ENCODE measurements at regions not wholly inside any gene's neighbourhood (a gene's known extent, or its start where the extent isn't known, plus 50 kb on each side); places are given as distances from the start of the nearest gene placed in this dataset.
"Not testable (repeated sequence)": the region's sequence is repeated elsewhere in the genome, so short reads cannot be mapped to it uniquely, and the experiment has no call there.

- intact Hi-C loops (cut with micrococcal nuclease), result no loop called here
Observed at GRCh38 chr14:27725482-27725881, 1041.1 kb upstream of the FOXG1 start.

GRCh38 chr14:27727251-27727770, 1039.3 kb upstream of the FOXG1 start:
- intact Hi-C loops (cut with micrococcal nuclease), result no loop called here

DNA sequence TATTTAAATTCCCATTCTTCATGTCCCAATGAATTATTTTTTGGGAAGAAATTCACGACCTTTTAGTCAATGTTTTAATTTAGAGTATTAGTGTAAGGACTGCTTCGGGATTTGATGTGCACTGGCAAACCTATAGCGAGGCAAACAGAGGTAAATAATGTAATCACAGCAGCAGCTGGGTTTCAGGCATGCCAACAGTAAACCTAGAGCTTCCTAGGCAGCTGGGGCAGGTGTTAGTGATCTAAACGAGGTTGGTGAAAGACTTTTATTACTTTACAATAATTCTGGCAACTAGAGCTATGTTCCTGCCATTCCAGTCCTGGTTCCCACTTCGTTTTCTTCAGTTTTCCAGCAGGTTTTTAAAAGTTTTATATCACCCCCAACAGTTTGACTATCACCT, 1036.4 kb upstream of the FOXG1 start:
- intact Hi-C loops (cut with micrococcal nuclease), result no loop called here

- intact Hi-C loops (cut with micrococcal nuclease), result no loop called here
Observed at GRCh38 chr14:27739657-27740156, 1026.9 kb upstream of the FOXG1 start.

DNA sequence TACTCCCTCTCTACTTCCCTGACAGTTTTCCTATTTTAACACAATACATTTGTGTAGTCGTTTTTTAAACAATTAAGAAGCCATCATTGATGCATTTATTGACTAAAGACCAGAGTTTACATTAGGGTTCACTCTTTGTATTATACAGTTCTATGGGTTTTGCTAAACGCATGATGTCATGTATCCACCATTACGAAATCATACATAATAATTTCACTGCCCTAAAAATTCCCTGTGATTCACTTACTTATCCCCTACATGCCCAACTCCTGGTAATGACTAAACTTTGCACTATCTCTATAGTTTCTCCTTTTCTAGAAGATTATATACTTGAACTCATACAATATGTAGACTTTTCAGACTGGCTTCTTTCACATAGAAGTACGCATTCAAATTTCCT, 1016.5 kb upstream of the FOXG1 start:
- intact Hi-C loops (cut with micrococcal nuclease), result no loop called here

- intact Hi-C loops (cut with micrococcal nuclease), result not testable (repeated sequence)
Observed at GRCh38 chr14:27757642-27758041, 1008.9 kb upstream of the FOXG1 start.

DNA sequence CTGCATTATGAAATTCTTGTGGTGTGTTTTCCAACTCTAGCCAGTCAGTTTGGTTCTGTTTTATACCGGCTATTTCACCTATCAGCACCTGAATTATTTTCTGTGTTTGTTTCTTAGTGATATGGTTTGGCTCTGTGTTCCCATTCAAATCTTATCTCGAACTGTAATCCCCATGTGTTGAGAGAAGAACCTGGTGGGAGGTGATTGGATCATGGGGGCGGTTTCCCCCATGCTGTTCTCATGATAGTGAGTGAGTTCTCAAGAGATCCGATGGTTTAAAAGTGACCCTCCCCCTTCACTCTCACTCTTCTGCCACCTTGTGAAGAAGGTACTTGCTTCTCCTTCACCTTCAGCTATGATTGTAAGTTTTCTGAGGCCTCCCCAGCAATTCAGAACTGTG, 1006.2 kb upstream of the FOXG1 start:
- intact Hi-C loops (cut with micrococcal nuclease), result not testable (repeated sequence)

GRCh38 chr14:27799066-27800028, 967.2 kb upstream of the FOXG1 start:
- intact Hi-C loops (cut with micrococcal nuclease), result not testable (repeated sequence)

DNA sequence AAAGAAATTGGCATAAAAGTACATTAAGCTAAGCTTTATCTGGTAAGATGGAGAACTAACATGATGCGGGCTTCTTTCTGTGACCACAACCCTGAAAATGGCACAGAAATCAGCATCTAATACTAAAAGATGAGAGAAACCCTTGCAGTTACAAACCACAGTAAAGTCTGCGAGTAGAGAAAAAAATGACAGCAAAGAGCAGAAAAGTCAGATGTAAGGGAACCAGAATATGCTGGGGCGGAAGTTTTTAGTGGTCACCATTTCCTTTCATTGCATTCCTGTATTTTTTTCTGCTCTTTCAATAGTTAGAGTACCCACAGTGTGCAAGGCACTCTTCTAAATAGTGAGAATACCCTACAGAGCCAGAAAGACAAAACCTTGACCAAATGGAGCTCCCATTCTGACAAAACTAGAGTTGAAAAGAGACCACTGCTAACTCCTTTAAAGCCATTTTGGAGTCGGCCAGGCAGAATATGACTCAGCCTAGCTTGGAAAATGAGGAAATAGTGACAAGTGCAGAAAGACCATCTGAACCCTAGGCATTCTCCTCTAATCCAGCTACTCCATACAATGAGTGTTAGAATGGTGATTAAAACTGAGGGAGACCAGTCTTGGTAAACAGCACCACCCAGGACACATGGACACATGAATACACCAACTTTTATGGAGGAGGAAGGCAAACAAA, 948.7 kb upstream of the FOXG1 start:
- intact Hi-C loops (cut with micrococcal nuclease), result not testable (repeated sequence)

DNA sequence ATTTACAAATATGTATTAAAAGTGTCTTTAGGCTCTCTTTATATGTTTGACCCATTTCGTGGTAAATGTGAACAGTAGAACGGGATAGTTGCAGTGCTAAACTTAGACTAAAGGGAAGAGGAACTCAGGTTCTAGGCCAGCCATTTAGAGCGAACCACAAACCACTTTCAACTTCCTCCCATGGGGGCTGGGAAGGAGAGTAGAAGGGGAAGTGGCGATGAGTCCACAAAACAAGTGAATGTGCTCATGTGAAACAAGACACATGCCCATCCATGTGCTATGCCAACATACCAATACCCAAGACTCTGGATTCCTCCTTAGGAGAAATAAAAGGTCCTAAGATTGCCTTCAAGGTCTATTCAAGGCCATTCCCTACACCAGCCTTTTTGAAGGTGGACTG, 940.4 kb upstream of the FOXG1 start:
- intact Hi-C loops (cut with micrococcal nuclease), result not testable (repeated sequence)

DNA sequence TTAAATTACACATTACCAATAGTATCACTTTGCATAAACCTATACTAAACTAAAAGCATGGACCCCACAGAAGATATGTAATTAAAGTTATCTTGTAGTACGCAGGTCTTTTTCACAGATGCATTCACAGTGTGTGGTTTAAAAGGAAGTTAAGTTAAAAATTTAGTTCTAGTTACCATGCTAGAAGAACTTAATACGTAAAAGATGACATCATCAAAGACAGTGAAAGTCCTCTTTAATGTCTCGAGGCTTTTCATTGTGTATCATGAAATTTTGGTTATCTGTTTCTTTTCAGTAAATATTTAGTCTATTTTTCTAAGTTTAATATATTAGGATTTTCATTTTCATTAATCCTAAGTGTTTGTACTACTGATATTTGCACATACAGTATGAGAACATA, 934.6 kb upstream of the FOXG1 start:
- intact Hi-C loops (cut with micrococcal nuclease), result not testable (repeated sequence)

- intact Hi-C loops (cut with micrococcal nuclease), result not testable (repeated sequence)
Observed at GRCh38 chr14:27833001-27833400, 933.6 kb upstream of the FOXG1 start.

- intact Hi-C loops (cut with micrococcal nuclease), result no loop called here
Observed at GRCh38 chr14:27836386-27836785, 930.2 kb upstream of the FOXG1 start.

DNA sequence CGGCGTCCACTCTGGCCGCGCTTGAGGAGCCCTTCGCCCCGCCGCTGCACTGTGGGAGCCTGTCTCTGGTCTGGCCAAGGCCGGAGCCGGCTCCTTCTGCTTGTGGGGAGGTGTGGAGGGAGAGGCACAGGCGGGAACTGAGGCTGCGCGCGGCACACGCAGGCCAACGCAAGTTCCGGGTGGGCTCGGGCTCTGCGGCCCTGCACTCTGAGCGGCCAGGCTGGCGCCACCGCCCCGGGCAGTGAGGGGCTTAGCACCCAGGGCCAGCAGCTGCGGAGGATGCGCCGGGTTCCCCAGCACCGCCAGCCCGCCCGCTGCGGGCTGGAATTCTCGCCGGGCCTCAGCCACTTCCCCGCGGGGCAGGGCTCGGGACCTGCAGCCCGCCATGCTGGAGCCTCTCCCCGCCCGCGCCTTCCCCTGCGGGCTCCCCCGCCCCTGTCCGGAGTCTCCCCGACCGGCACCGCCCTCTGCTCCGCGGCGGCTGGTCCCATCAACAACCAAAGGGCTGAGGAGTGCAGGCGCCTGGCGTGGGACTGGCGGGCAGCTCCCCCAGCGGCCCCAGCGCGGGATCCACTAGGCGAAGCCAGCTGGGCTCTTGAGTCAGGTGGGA, 921.2 kb upstream of the FOXG1 start:
- intact Hi-C loops (cut with micrococcal nuclease), result no loop called here

DNA sequence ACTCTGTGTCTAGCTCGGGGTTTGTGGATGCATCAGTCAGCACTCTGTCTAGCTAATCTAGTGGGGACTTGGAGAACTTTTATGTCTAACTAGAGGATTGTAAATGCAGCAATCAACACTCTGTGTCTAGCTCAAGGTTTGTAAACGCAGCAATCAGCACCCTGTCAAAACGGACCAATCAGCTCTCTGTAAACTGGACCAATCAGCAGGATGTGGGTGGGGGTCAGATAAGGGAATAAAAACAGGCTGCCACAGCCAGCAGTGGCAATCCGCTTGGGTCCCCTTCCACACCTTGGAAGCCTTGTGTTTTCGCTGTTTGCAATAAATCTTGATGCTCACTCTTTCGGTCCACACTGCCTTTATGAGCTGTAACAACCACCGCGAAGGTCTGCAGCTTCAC, 920.7 kb upstream of the FOXG1 start:
- intact Hi-C loops (cut with micrococcal nuclease), result no loop called here

DNA sequence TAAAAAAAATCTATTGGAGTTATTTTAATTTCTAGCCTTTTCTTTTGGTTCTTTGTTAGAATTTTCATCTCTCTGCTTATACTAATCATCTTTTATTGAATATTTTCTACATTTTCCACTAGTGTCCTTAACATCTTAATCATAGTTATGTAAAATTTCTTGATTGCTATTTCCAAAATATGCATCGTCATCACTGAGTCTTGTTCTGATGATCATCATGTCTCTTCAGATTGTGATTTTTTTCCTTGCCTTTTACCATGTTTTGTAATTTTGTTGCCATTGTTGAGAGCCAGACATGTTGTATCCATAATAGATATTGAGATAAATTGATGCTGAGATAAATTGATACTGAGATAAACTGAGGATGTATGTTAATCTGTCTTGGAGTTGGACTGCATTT, 919.1 kb upstream of the FOXG1 start:
- intact Hi-C loops (cut with micrococcal nuclease), result not testable (repeated sequence)

- intact Hi-C loops (cut with micrococcal nuclease), result not testable (repeated sequence)
Observed at GRCh38 chr14:27849193-27849592, 917.4 kb upstream of the FOXG1 start.

- intact Hi-C loops (cut with micrococcal nuclease), result no loop called here
Observed at GRCh38 chr14:27862684-27863083, 903.9 kb upstream of the FOXG1 start.

DNA sequence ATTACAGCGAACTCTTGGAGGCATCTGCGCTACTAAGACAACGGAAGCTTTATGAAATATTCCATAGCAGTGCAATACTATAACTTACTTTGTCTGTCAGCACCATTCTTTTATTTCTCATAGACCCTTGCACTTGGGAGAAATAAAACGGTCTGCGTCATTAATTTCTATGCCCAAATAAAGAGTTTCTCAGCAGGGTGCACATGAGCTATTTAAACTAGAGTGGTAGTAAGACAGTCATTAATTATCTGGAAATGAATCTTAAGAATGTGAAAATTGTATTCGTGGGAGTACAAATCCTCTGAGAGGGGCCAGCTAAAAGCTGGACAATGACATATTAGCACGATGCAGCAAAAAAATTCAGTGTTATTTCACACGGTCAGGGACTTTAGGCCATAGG, 903.4 kb upstream of the FOXG1 start:
- intact Hi-C loops (cut with micrococcal nuclease), result no loop called here

DNA sequence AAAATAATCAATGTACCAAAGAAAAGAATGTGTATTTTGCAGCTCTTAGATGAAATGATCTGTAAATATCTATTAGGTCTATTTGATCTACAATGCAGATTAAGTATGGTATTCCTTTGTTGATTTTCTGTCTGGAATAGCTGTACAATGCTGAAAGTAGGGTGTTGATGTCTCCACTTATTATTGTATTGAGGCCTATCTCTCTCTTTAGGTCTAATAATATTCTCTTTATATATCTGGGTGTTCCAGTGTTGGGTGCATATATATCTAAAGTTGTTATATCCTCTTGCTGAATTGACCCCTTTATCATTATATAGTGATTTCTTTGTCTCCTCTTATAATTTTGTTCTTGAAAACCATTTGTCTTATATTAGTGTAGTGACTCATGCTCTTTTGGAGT, 885.5 kb upstream of the FOXG1 start:
- intact Hi-C loops (cut with micrococcal nuclease), result no loop called here

DNA sequence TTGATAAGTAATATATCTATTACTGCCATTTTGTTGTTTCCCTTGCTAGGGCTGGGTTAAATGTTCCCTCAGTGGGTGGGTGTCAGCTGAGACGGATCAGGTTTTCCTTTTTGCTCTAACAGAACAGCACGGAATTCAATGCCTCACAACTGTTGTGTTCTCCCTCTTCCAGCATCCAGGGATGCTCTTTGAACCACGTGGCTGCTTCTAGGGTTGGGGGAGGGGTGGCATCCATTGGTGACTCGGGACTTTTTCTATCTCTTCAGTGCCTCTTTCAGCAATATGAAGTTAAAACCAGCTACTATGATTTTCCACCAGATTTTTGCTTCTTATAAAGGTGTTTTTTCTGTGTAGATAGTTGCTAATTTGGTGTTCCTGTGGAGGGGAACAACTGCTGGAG, 884.9 kb upstream of the FOXG1 start:
- intact Hi-C loops (cut with micrococcal nuclease), result no loop called here

DNA sequence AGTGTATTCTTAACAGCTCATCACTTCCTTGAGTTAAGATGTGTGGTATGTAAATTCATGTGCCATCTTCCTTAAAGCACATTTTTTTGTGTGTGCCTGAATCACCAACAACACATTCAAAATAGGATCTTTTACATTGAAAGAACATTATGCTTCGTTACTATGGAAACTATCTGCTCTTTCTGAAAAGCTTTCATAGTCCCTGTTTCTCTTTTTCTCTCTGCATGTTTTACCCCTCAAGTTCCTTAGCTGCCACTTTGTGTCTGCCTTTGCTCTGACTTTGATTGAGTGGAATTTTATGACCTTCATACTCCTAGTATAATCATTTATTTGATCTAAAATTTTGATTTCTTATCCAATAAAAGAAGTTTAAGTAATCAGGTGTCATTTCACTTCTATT, 880.3 kb upstream of the FOXG1 start:
- intact Hi-C loops (cut with micrococcal nuclease), result no loop called here

Data from T-helper 1 cell treated with Interleukin-12 subunit alpha and Interleukin-12 subunit beta and Interleukin-4 antibody, amounts not matched to agents 30 ng/mL and 1 ng/mL, for 36 hours (primary cell).